ENCODE measurements at regions not wholly inside any gene's neighbourhood (a gene's known extent, or its start where the extent isn't known, plus 50 kb on each side); places are given as distances from the start of the nearest gene placed in this dataset.

- H3K56ac ChIP-seq (ENCODE audit: extremely low read depth, insufficient read depth, low read length) = no peak overlapping the region
- H3K27me3 ChIP-seq (ENCODE audit: control insufficient read depth, insufficient read depth, low read length) = no peaks in the 10 kb centered on the region
- no peak overlapping the region for H3K9ac ChIP-seq (ENCODE audit: low read depth, low read length)
- peaks cover 2% of the 10 kb centered on the region; the same call in 1 of the 2 replicates for H3K9me3 ChIP-seq (ENCODE audit: control insufficient read depth, insufficient read depth, low read length)
- H2BK20ac ChIP-seq (ENCODE audit: low read depth, low read length) = no peak overlapping the region
- BruUV-seq (replicated peaks) = no TSS peak
- no peak overlapping the region for H3K14ac ChIP-seq (replicated peaks; ENCODE audit: low read depth, low read length)
- no peaks in the 10 kb centered on the region for H3K79me1 ChIP-seq (ENCODE audit: low read depth in 1 of 2, low read length in 2 of 2)
- no peak for TF ChIP-seq CHD1 (IDR thresholded peaks at IDR 0.05; ENCODE audit: low read depth, low read length)
- TF ChIP-seq RCOR1 (IDR thresholded peaks at IDR 0.05; ENCODE audit: insufficient replicate concordance, low read length) = no peak
- no peak for TF ChIP-seq CEBPB (IDR thresholded peaks at IDR 0.05; ENCODE audit: low read depth, low read length)
- no peak for TF ChIP-seq BHLHE40 (IDR thresholded peaks at IDR 0.05; ENCODE audit: low read depth, low read length)
- no peak for TF ChIP-seq SMC3 (IDR thresholded peaks at IDR 0.05; ENCODE audit: low read depth, low read length)
- TF ChIP-seq NFE2L2 (IDR thresholded peaks at IDR 0.05; ENCODE audit: low read depth, low read length) = no peak
- no peak for TF ChIP-seq RAD21 (IDR thresholded peaks at IDR 0.05; ENCODE audit: low read length)
- TF ChIP-seq MAZ (IDR thresholded peaks at IDR 0.05; ENCODE audit: borderline replicate concordance, low read depth, low read length) = no peak
- TF ChIP-seq POLR2A (IDR thresholded peaks at IDR 0.05; ENCODE audit: low read depth, low read length) = no peak
- TF ChIP-seq RFX5 (IDR thresholded peaks at IDR 0.05; ENCODE audit: low read depth, low read length) = no peak
- no peak for TF ChIP-seq MXI1 (IDR thresholded peaks at IDR 0.05; ENCODE audit: borderline replicate concordance, low read depth, low read length)
- no peak for TF ChIP-seq CTCF (conservative IDR thresholded peaks at IDR 0.05; ENCODE audit: low read depth, low read length)
- no peak for TF ChIP-seq USF2 (IDR thresholded peaks at IDR 0.05; ENCODE audit: low read depth, low read length)
- TF ChIP-seq FOS (IDR thresholded peaks at IDR 0.05; ENCODE audit: low read depth, low read length) = no peak
- no peak for TF ChIP-seq MAFK (IDR thresholded peaks at IDR 0.05; ENCODE audit: low read depth, low read length)
- no peak for TF ChIP-seq ELK1 (IDR thresholded peaks at IDR 0.05; ENCODE audit: borderline replicate concordance, low read depth, low read length)
- WGBS, 2 experiments (ENCODE audit: extremely low coverage in 2 of 2, insufficient read length in 1 of 2) = 0% methylated on average over 1 of the region's 1 CpG; no CpG with 5 or more reads in 1 of the 2 experiments
- no peaks in the 10 kb centered on the region for H3K36me3 ChIP-seq (ENCODE audit: control insufficient read depth, insufficient read depth, low read length)
- in situ Hi-C loops (cut with MboI; ENCODE audit: low sequenced_read_pairs) (loop anchor here (25.0 kb wide), 3 partner anchors 1141 to 1766 kb away; no protein-coding TSS in a partner anchor), dilution Hi-C loops (cut with HindIII; ENCODE audit: low sequenced_read_pairs, unreplicated experiment) (no loop called here), intact Hi-C loops (cut with micrococcal nuclease) (loop anchor here (10.0 kb wide), 1 partner anchor 312 kb away; no protein-coding TSS in a partner anchor)
- no peak overlapping the region for H3K27ac ChIP-seq (ENCODE audit: insufficient read depth, low read length)
- no peak overlapping the region for H4K5ac ChIP-seq (ENCODE audit: low read depth, low read length)
- H4K91ac ChIP-seq (ENCODE audit: insufficient read depth, low read depth, low read length) = no peak overlapping the region
- no peaks in the 10 kb centered on the region for H3K9me1 ChIP-seq (ENCODE audit: insufficient read depth, low read length)
- ChIA-PET CTCF (no interaction called here), POLR2A (ENCODE audit: unreplicated experiment) (no interaction called here)
- no peak overlapping the region for H3K4me3 ChIP-seq (ENCODE audit: insufficient read depth, low read depth, low read length)
- no peak overlapping the region for H3K4me2 ChIP-seq (ENCODE audit: low read depth, low read length)
- no peak overlapping the region for H2AK5ac ChIP-seq (ENCODE audit: low read depth, low read length)
- no peak overlapping the region for H2AFZ ChIP-seq (replicated peaks; ENCODE audit: low read length, poor library complexity)
- ATAC-seq (ENCODE audit: low read depth) = no peak
- no peak overlapping the region for H4K8ac ChIP-seq (ENCODE audit: low read depth in 2 of 2, low read length in 2 of 2)
- H2BK5ac ChIP-seq (ENCODE audit: low read depth, low read length, poor library complexity, severe bottlenecking) = no peak overlapping the region
- no peaks in the 10 kb centered on the region for H3K4me1 ChIP-seq (ENCODE audit: control insufficient read depth, insufficient read depth, low read length)
- no peak overlapping the region for H3K18ac ChIP-seq (ENCODE audit: low read depth, low read length)
- no peak overlapping the region for H3K4ac ChIP-seq (ENCODE audit: low read depth, low read length)
- H3K23ac ChIP-seq (ENCODE audit: low read depth, low read length) = no peak overlapping the region
- H2AK9ac ChIP-seq (replicated peaks; ENCODE audit: low read depth, low read length, poor library complexity) = no peak overlapping the region
- H2BK120ac ChIP-seq (ENCODE audit: low read depth, low read length) = no peak overlapping the region
- H4K20me1 ChIP-seq (ENCODE audit: insufficient read depth, low read length) = no peaks in the 10 kb centered on the region
- no peak for DNase-seq
- H2BK15ac ChIP-seq (ENCODE audit: low read depth, low read length) = no peak overlapping the region
Observed at GRCh38 chr3:20346369-20346768, 160.4 kb upstream of the SGO1 start.
